HCT116 (cell line): ENCODE measurements at regions not wholly inside any gene's neighbourhood (a gene's known extent, or its start where the extent isn't known, plus 50 kb on each side); places are given as distances from the start of the nearest gene placed in this dataset.

Experiments used
- ATAC-seq: fragments of 200-7000 bp; cut with Tn5 transposase; 2 replicates; pipeline ENCODE4 v1.9.1; 2020; ENCODE audit warnings: mild to moderate bottlenecking, moderate library complexity
- BruUV-seq: library from RNA; stranded (reverse); fragments of 400-500 nt; replicated peaks from 2 replicates; lab custom pipeline; 2021; lab: Mats Ljungman, UMichigan
- CTCF ChIA-PET: fragments of 300-600 bp; sonication (Branson Sonifier 250); formaldehyde crosslinking; loops from one replicate; lab custom pipeline; 2021; ENCODE audit warnings: antibody characterized with exemption; lab: Charles Lee
- POLR2A ChIA-PET: fragments of 300-600, 350-600 bp; sonication (Branson Sonifier 250); formaldehyde crosslinking; loops from one replicate; lab custom pipeline; 2021; ENCODE audit warnings: antibody characterized with exemption; lab: Charles Lee
- RAD21 ChIA-PET, 2 experiments: fragments of 300-600 bp; sonication (Branson Sonifier 250); formaldehyde crosslinking; loops; one replicate each; lab custom pipeline; 2023; ENCODE audit warnings: low total read pairs in 2 of 2; ENCODE audit not compliant: uncharacterized antibody in 2 of 2, unreplicated experiment in 2 of 2, low non-redundant PET in 1 of 2; lab: Charles Lee
- DNase-seq: peaks from one replicate; pipeline ENCODE4 v3.0.0-alpha.2; 2010; ENCODE audit warnings: low read depth, low spot score
- H2AFZ ChIP-seq: fragments of 200-600 bp; shearing (Covaris generic), sonication (generic); 2 replicates; pipeline ENCODE4 v1.6.1; 2017; ENCODE audit warnings: low read depth, mixed run types, mixed read lengths, antibody characterized with exemption, low read length; ENCODE audit not compliant: poor library complexity, severe bottlenecking
- H3K27ac ChIP-seq: 2 replicates; pipeline ENCODE4 v1.5.1; 2012; ENCODE audit warnings: low read depth, low read length
- H3K27me3 ChIP-seq: fragments of 200-600 bp; sonication (generic); 2 replicates; pipeline ENCODE4 v1.6.1; 2016; ENCODE audit warnings: mixed run types, low read length, mixed read lengths; ENCODE audit not compliant: insufficient read depth
- H3K36me3 ChIP-seq, 2 experiments: fragments of 200-500 bp in 1 of 2; fragments of 200-600 bp in 1 of 2; sonication (Bioruptor generic) in 1 of 2; sonication (generic) in 1 of 2; 2 replicates each; pipeline versions ENCODE4 v1.5.1 to v1.6.1; 2014 to 2016; ENCODE audit warnings: low read length in 2 of 2, inconsistent platforms in 1 of 2, mixed read lengths in 1 of 2, mixed run types in 1 of 2; ENCODE audit not compliant: insufficient read depth in 2 of 2, control insufficient read depth in 1 of 2
- H3K4me1 ChIP-seq, 2 experiments: fragments of 200-600 bp in 1 of 2; sonication (generic) in 1 of 2; 2 replicates each; pipeline versions ENCODE4 v1.5.1 to v1.6.1; 2012 to 2017; ENCODE audit warnings: low read length in 2 of 2, inconsistent platforms in 1 of 2, mild to moderate bottlenecking in 1 of 2, mixed read lengths in 1 of 2, mixed run types in 1 of 2, moderate library complexity in 1 of 2; ENCODE audit not compliant: insufficient read depth in 2 of 2, control insufficient read depth in 1 of 2
- H3K4me2 ChIP-seq: fragments of 200-600 bp; sonication (generic); 2 replicates; pipeline ENCODE4 v1.6.1; 2017; ENCODE audit warnings: mixed run types, low read length, mixed read lengths
- H3K4me3 ChIP-seq, 2 experiments: fragments of 200-600 bp in 1 of 2; sonication (generic) in 1 of 2; replicated peaks in 1 of 2; 2 replicates each; pipeline ENCODE4 v1.5.1; 2011 to 2016; ENCODE audit warnings: low read length in 2 of 2, control low read depth in 1 of 2, low read depth in 1 of 2, mild to moderate bottlenecking in 1 of 2, mixed read lengths in 1 of 2, mixed run types in 1 of 2
- H3K79me2 ChIP-seq: fragments of 200-600 bp; sonication (generic); 2 replicates; pipeline ENCODE4 v1.6.1; 2017; ENCODE audit warnings: mild to moderate bottlenecking, mixed run types, low read length, moderate library complexity, mixed read lengths; ENCODE audit not compliant: insufficient read depth
- H3K9ac ChIP-seq: fragments of 200-600 bp; sonication (generic); 2 replicates; pipeline ENCODE4 v1.6.1; 2016; ENCODE audit warnings: low read length, mixed read lengths
- H3K9me2 ChIP-seq: fragments of 200-600 bp; sonication (generic), shearing (Covaris generic); 2 replicates; pipeline ENCODE4 v1.6.1; 2017; ENCODE audit warnings: mixed run types, mild to moderate bottlenecking, moderate library complexity; ENCODE audit not compliant: insufficient read depth
- H3K9me3 ChIP-seq, 2 experiments: fragments of 200-500 bp in 1 of 2; fragments of 200-600 bp in 1 of 2; sonication (Bioruptor generic) in 1 of 2; sonication (generic) in 1 of 2; 2 replicates each; pipeline ENCODE4 v1.6.1; 2014 to 2017; ENCODE audit warnings: low read length in 2 of 2, mixed read lengths in 2 of 2, inconsistent platforms in 1 of 2, low read depth in 1 of 2, mild to moderate bottlenecking in 1 of 2, mixed run types in 1 of 2, moderate library complexity in 1 of 2; ENCODE audit not compliant: control insufficient read depth in 1 of 2, insufficient read depth in 1 of 2
- H4K20me1 ChIP-seq: fragments of 200-600 bp; sonication (generic), shearing (Covaris generic); 2 replicates; pipeline ENCODE4 v1.6.1; 2017; ENCODE audit warnings: mixed run types, mild to moderate bottlenecking, moderate library complexity; ENCODE audit not compliant: insufficient read depth
- JUND ChIP-seq: IDR thresholded peaks from 2 replicates; pipeline ENCODE4 v1.6.1; 2012
- POLR2AphosphoS5 ChIP-seq: IDR thresholded peaks from 2 replicates; pipeline ENCODE4 v1.6.1; 2011; ENCODE audit warnings: mild to moderate bottlenecking, low read depth, low read length, moderate library complexity
- RAD21 ChIP-seq: IDR thresholded peaks from 2 replicates; pipeline ENCODE4 v1.6.1; 2012; ENCODE audit warnings: low read depth, mild to moderate bottlenecking
- intact Hi-C: fragments of 100-400 bp; cut with micrococcal nuclease; formaldehyde crosslinking; loops from 2 replicates; pipeline ENCODE4 v1.10.0; 2022
- TF ChIP-seq, protein P1 (sequence below): IDR thresholded peaks from 2 replicates; pipeline ENCODE4 v1.6.1; 2012
- TF ChIP-seq, protein P2 (sequence below): IDR thresholded peaks from 2 replicates; pipeline ENCODE4 v1.6.1; 2012; ENCODE audit warnings: low read depth

DNA sequence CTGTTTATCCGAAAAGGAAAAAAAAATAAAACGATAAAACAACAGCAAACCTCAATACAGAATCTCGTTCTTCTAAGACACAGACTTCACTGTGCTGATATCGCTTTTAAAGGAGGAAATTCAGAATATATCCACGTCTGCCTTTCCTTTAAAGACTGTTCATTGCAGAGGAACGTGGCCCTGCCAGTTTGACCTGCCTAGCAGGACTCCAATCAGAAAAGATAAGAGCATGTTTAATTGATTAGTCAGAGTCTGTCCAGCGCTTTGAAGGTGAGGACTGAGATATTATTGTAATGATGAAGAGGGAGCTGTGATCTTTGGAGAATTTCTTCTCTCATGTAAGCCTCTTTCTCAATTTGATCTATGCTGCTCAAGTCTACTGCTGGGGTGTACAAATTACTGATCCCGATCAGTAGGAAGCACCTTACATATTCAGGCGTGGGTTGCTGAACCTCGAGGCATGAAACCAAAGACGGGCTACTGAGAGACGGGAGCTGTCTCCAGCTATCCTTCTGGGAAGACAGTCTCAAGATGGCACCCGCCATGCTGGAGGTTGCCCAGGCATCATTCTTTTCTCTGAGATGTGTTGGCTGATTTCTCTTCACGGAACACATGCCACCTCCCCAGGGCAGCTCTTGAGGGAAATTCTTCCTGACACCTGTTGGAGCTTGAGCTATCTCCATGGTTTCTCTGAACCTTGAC is 146.1 kb downstream of the SHOX start (continued):
- no peak for TF ChIP-seq POLR2AphosphoS5
- peak; percentile 96 for TF ChIP-seq JUND
- TF ChIP-seq, protein P1, sequence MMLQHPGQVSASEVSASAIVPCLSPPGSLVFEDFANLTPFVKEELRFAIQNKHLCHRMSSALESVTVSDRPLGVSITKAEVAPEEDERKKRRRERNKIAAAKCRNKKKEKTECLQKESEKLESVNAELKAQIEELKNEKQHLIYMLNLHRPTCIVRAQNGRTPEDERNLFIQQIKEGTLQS = no peak
- TF ChIP-seq, protein P2, sequence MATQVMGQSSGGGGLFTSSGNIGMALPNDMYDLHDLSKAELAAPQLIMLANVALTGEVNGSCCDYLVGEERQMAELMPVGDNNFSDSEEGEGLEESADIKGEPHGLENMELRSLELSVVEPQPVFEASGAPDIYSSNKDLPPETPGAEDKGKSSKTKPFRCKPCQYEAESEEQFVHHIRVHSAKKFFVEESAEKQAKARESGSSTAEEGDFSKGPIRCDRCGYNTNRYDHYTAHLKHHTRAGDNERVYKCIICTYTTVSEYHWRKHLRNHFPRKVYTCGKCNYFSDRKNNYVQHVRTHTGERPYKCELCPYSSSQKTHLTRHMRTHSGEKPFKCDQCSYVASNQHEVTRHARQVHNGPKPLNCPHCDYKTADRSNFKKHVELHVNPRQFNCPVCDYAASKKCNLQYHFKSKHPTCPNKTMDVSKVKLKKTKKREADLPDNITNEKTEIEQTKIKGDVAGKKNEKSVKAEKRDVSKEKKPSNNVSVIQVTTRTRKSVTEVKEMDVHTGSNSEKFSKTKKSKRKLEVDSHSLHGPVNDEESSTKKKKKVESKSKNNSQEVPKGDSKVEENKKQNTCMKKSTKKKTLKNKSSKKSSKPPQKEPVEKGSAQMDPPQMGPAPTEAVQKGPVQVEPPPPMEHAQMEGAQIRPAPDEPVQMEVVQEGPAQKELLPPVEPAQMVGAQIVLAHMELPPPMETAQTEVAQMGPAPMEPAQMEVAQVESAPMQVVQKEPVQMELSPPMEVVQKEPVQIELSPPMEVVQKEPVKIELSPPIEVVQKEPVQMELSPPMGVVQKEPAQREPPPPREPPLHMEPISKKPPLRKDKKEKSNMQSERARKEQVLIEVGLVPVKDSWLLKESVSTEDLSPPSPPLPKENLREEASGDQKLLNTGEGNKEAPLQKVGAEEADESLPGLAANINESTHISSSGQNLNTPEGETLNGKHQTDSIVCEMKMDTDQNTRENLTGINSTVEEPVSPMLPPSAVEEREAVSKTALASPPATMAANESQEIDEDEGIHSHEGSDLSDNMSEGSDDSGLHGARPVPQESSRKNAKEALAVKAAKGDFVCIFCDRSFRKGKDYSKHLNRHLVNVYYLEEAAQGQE = no peak

DNA sequence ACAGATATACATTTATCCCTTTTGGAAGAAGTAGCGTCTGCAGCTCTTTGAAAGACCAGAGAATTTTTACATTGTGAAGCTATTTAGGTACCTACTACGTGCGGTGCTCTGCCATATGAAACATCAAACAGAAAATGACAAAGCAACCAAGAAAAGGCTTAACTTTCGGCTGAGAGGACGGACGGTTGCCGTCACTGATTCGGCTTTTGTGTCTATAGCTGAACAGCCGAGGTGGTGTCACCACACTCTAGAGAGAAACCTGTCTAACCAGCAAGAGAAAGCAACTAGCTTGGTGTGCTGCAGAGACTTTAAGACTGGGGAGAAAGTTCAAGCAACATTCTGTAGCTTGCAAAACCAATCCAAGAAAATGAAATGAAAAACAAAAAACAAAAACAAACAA is 145.5 kb downstream of the SHOX start:
- H3K27me3 ChIP-seq = no peaks in the 10 kb centered on the region
- TF ChIP-seq RAD21 = no peak
- intact Hi-C loops = no loop called here
- no TSS peak for BruUV-seq
- H3K9ac ChIP-seq = no peak overlapping the region
- ATAC-seq = peak; percentile 52; the same call in 1 of the 2 replicates
- no peaks in the 10 kb centered on the region for H4K20me1 ChIP-seq
- H3K36me3 ChIP-seq = no peaks in the 10 kb centered on the region
- H3K27ac ChIP-seq = no peak overlapping the region
- peak overlapping the region; percentile 3 for H2AFZ ChIP-seq
- H3K79me2 ChIP-seq = no peaks in the 10 kb centered on the region
- peaks cover 8 to 20% of the 10 kb centered on the region in 2 experiments; a peak in 3 of 4 replicates for H3K4me1 ChIP-seq
- ChIA-PET RAD21 (no interaction called here), CTCF (no interaction called here), POLR2A (no interaction called here)
- no peaks in the 10 kb centered on the region for H3K9me3 ChIP-seq
- no peaks in the 10 kb centered on the region for H3K9me2 ChIP-seq
- peak overlapping the region in 1 of 2 experiments; percentile 43; a peak in 2 of 4 replicates for H3K4me3 ChIP-seq
- H3K4me2 ChIP-seq = peak overlapping the region; percentile 71
- DNase-seq = no peak
